HG03565 (cell line): ENCODE measurements at regions not wholly inside any gene's neighbourhood (a gene's known extent, or its start where the extent isn't known, plus 50 kb on each side); places are given as distances from the start of the nearest gene placed in this dataset.
"Not testable (repeated sequence)": the region's sequence is repeated elsewhere in the genome, so short reads cannot be mapped to it uniquely, and the experiment has no call there.

ENCODE experiments used
- ATAC-seq: cut with Tn5 transposase; IDR thresholded peaks from one replicate; pipeline ENCODE4 v1.9.1; 2021; ENCODE audit warnings: mild to moderate bottlenecking, moderate library complexity; ENCODE audit not compliant: unreplicated experiment

- no peak for ATAC-seq
These were observed 178.4 kb downstream of the PSMG1 start for GRCh38 chr21:39004634-39005501.

GRCh38 chr21:39003982-39004633 lies 179.1 kb downstream of the PSMG1 start:
- ATAC-seq, result no peak

GRCh38 chr21:39001341-39001740 lies 181.9 kb downstream of the PSMG1 start:
- ATAC-seq, result no peak

- ATAC-seq, result no peak
These were observed 182.8 kb downstream of the PSMG1 start for GRCh38 chr21:39000496-39000895.

GRCh38 chr21:38999161-38999560 lies 184.1 kb downstream of the PSMG1 start:
- ATAC-seq, result no peak

GRCh38 chr21:38998281-38998680 lies 185.0 kb downstream of the PSMG1 start:
- ATAC-seq, result not testable (repeated sequence)

- ATAC-seq, result not testable (repeated sequence)
These were observed 185.4 kb downstream of the PSMG1 start for GRCh38 chr21:38997843-38998175.

GRCh38 chr21:38997051-38997842 lies 186.0 kb downstream of the PSMG1 start:
- no peak for ATAC-seq

GRCh38 chr21:38996355-38996754 lies 186.9 kb downstream of the PSMG1 start:
- ATAC-seq, result no peak

GRCh38 chr21:38995731-38996130 lies 187.5 kb downstream of the PSMG1 start:
- ATAC-seq, result no peak

GRCh38 chr21:38995071-38995669 lies 188.1 kb downstream of the PSMG1 start:
- ATAC-seq, result no peak

- ATAC-seq, result no peak
These were observed 188.3 kb downstream of the ETS2 start for GRCh38 chr21:38994042-38994441.

GRCh38 chr21:38993561-38993960 lies 187.8 kb downstream of the ETS2 start:
- ATAC-seq, result no peak

GRCh38 chr21:38992737-38993136 lies 187.0 kb downstream of the ETS2 start:
- ATAC-seq, result no peak

GRCh38 chr21:38990424-38990794 lies 184.7 kb downstream of the ETS2 start:
- no peak for ATAC-seq

- ATAC-seq, result no peak
These were observed 184.2 kb downstream of the ETS2 start for GRCh38 chr21:38989745-38990423.

- no peak for ATAC-seq
These were observed 183.6 kb downstream of the ETS2 start for GRCh38 chr21:38989379-38989744.

- no peak for ATAC-seq
These were observed 183.0 kb downstream of the ETS2 start for GRCh38 chr21:38988509-38989378.

GRCh38 chr21:38987633-38988508 lies 182.1 kb downstream of the ETS2 start:
- no peak for ATAC-seq
